Choroid plexus epithelial cell (primary cell): ENCODE measurements at regions not wholly inside any gene's neighbourhood (a gene's known extent, or its start where the extent isn't known, plus 50 kb on each side); places are given as distances from the start of the nearest gene placed in this dataset.

ENCODE experiments used
- DNase-seq: peaks from one replicate; pipeline ENCODE4 v3.0.0-alpha.2; 2010; ENCODE audit warnings: low read depth
- H3K4me3 ChIP-seq: 2 replicates; pipeline ENCODE4 v1.5.1; 2011; ENCODE audit warnings: low read depth, mild to moderate bottlenecking, control low read depth, low read length, moderate library complexity
- TF ChIP-seq, protein P1 (sequence below): conservative IDR thresholded peaks from 2 replicates; pipeline ENCODE4 v1.5.1; 2011; ENCODE audit warnings: low read depth, mild to moderate bottlenecking, control low read depth, inconsistent platforms, low read length, moderate library complexity

DNA sequence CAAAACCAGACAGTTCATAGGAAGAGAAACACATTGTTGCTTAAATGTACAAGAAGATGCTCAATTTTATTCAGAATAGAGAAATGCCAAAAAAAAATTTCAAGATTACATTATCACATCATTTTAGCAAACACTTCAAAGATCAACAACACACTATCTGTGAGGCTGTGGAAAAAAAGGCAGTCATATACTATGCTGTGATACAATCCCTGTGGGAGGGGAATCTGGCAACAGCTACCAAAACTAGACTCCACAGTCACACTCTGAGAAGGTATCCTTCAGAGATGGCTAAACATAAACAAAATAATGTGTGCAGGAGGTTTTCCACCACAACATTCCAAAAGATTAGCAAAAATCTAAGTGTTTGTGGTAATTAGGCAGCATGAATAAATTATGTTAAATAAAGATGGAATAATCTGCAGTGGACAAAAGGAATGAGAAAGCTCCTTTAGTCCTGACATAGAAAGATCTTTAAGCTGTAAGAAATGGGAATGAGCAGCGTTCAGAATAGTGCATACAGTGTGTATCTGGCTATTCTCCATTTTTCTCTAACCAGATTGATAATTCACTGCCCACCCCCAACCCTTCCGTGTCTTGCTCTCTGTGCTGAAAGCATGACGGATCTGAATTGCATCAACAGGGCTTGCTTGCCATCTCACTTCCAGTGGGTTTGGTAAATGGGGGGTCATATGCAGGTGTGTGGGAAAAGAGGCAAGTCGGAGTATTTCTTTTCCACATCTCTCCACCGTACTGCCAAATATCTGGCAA, 329.6 kb downstream of the MBD2 start:
- TF ChIP-seq, protein P1, sequence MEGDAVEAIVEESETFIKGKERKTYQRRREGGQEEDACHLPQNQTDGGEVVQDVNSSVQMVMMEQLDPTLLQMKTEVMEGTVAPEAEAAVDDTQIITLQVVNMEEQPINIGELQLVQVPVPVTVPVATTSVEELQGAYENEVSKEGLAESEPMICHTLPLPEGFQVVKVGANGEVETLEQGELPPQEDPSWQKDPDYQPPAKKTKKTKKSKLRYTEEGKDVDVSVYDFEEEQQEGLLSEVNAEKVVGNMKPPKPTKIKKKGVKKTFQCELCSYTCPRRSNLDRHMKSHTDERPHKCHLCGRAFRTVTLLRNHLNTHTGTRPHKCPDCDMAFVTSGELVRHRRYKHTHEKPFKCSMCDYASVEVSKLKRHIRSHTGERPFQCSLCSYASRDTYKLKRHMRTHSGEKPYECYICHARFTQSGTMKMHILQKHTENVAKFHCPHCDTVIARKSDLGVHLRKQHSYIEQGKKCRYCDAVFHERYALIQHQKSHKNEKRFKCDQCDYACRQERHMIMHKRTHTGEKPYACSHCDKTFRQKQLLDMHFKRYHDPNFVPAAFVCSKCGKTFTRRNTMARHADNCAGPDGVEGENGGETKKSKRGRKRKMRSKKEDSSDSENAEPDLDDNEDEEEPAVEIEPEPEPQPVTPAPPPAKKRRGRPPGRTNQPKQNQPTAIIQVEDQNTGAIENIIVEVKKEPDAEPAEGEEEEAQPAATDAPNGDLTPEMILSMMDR, result no peak
- no peak for DNase-seq
- no peak overlapping the region for H3K4me3 ChIP-seq

DNA sequence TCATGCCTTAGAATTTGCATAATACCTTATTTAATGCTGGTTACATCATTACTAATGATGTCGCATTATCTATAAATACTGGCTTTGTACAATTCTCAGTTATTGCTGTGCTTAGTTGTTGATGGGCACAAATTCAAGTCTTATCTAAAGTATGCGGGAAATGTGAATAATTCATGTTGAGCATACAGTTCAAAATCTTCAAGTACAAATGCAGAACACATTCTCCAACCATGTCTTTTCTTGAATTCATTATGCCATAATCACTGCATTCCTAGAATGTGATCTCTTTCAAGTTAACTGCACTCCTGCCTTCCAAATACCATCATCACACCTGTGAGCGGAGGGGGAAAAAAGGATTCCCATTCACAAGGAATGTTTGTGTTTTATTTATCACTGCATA, 337.0 kb downstream of the MBD2 start:
- TF ChIP-seq, protein P1, result no peak
- H3K4me3 ChIP-seq, result no peak overlapping the region
- DNase-seq, result peak; percentile 60

GRCh38 chr18:53886058-53886457, 338.4 kb downstream of the MBD2 start:
- no peak for DNase-seq

DNA sequence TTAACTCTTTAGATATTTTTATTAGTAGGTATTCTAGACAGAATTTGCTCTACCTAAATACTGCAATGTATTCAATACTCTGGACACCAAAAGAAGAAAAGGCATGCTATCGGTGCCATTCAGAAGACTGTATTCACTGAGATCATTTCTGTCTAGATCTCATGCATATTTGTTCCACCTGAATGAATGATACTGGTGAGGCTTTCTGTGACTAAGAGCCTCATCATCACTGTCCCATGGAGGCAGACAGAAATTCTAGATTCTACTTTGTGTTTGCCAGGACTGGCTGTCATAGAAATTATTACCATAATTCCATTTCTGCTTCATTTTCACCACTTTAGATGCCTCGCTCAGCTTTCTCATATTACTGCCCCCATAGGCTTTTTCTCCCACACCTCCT, 340.7 kb downstream of the MBD2 start:
- TF ChIP-seq, protein P1, result no peak
- no peak for DNase-seq
- H3K4me3 ChIP-seq, result no peak overlapping the region

More at GRCh38 chr18:53886058-53886457, 338.4 kb downstream of the MBD2 start:
- H3K4me3 ChIP-seq, result no peak overlapping the region
- TF ChIP-seq, protein P1, result no peak

DNA sequence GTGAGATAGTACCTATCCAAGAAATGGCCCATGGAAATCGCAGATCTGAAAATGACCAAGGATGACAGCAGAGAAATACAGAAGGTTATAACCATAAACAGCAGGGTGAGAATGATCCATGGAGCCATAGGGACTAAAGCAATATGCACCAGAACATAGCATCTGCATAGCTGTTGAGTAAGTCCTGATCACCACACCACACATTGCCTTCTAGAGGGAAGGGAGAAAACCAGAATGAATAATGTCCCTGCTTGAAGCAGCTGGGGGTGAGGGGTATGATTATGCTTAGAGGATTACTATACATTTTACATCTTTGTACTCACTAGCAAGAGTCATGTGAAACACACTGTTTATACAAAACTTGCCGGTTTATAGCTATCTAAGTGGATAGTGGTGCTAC, 350.4 kb downstream of the MBD2 start:
- TF ChIP-seq, protein P1, result no peak
- no peak for DNase-seq
- H3K4me3 ChIP-seq, result no peak overlapping the region

DNA sequence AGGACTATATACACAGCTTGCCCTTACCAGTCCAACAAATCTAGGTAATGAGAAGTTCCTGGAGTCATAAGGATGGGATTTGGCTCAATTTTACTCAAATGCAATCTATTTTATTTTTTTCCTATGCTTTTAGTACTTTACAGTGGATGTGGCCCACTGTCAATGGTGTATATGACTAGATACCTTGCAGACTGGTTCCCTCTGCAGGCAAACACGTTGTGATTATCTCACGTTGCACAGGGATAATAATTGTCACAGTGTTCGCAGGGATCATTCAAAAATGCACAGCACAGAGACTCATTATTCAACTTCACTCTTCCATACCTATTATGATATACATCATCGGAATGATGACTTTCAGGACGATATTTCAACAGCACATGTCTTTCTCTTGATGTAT, 359.7 kb downstream of the MBD2 start:
- TF ChIP-seq, protein P1, result peak; percentile 29
- peak; percentile 26 for DNase-seq
- no peak overlapping the region for H3K4me3 ChIP-seq

DNA sequence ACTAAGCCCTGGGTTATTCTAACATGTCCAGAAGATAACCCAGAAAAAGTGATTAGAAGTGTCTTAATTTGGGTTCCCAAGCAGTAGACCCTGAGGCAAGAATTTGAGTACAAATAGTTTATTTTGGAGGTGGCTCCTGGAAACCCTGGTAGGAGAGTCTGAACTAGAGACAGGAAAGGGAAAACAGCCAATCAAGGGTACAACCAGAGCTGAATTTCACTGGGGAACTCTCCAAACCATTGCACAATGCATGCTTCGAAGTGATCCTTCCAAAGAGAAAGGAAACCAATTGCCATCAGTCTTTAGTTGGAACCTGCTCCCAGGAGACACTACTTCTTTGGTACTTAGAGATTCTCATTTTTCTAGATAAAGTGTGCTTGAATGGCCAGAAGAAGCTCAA, 361.5 kb downstream of the MBD2 start:
- TF ChIP-seq, protein P1, result no peak
- H3K4me3 ChIP-seq, result no peak overlapping the region
- no peak for DNase-seq
